ENCODE measurements at regions not wholly inside any gene's neighbourhood (a gene's known extent, or its start where the extent isn't known, plus 50 kb on each side); places are given as distances from the start of the nearest gene placed in this dataset.

DNA sequence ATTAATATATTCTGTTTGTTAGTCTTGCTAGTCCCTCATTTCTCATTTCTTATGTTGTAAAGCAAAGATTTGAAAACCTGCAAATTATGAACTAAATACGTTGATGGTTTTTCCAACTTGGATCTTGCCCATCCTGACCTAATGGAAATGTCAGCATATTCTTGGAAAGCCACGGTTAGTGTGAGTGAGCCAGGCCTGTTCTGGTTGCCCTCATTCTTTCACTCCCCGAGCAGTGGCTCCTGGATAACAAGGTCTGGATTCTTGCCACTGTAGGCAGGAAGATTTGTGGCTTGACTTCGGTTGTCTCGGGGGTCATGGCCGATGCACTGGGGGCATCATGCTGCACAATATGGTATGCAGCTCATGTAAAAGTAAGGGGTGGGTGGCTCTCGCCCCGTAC lies 359.1 kb downstream of the MEIS1 start:
- TF ChIP-seq CTCF (IDR thresholded peaks at IDR 0.05; ENCODE audit: poor library complexity, severe bottlenecking): no peak
- TF ChIP-seq MXI1 (conservative IDR thresholded peaks at IDR 0.05; ENCODE audit: poor library complexity, severe bottlenecking): no peak
